ENCODE measurements at regions not wholly inside any gene's neighbourhood (a gene's known extent, or its start where the extent isn't known, plus 50 kb on each side); places are given as distances from the start of the nearest gene placed in this dataset.

GRCh38 chr9:78896479-78896878 is 599.6 kb downstream of the PSAT1 start:
- no peaks in the 10 kb centered on the region for H3K79me2 ChIP-seq (ENCODE audit: insufficient read depth)
- H3K4me3 ChIP-seq, result no peak overlapping the region
- H2AFZ ChIP-seq, result no peak overlapping the region
- no peaks in the 10 kb centered on the region for H3K36me3 ChIP-seq (ENCODE audit: low read depth)
- H3K9ac ChIP-seq, result no peak overlapping the region
- H4K20me1 ChIP-seq (ENCODE audit: insufficient read depth), result no peaks in the 10 kb centered on the region
- no peaks in the 10 kb centered on the region for H3K27me3 ChIP-seq (replicated peaks; ENCODE audit: insufficient read depth)
- H3K4me2 ChIP-seq (ENCODE audit: unreplicated experiment), result no peak overlapping the region
- H3K4me1 ChIP-seq (ENCODE audit: insufficient read depth), result peaks cover 24% of the 10 kb centered on the region
- no peak for TF ChIP-seq EZH2 (IDR thresholded peaks at IDR 0.05; ENCODE audit: insufficient read depth, poor library complexity, severe bottlenecking)
- no peak for TF ChIP-seq EZH2phosphoT487 (IDR thresholded peaks at IDR 0.05; ENCODE audit: insufficient read depth, low read depth)
- WGBS, 2 experiments (ENCODE audit: low coverage in 1 of 2, low lambda C conversion rate in 2 of 2, missing lambda C conversion rate in 2 of 2), result 90 to 100% methylated on average over 1 of the region's 1 CpG
- in situ Hi-C loops (cut with MboI), result no loop called here
- H3K9me2 ChIP-seq (ENCODE audit: insufficient read depth), result no peaks in the 10 kb centered on the region
- DNase-seq, result no peak
- no peak overlapping the region for H3K27ac ChIP-seq
- no peaks in the 10 kb centered on the region for H3K9me3 ChIP-seq (ENCODE audit: low read depth)
- 0 out of 2 replicates have a peak, but pooled peaks cover 7% of the 10 kb centered on the region for H3F3A ChIP-seq (ENCODE audit: insufficient read depth)

GRCh38 chr9:78898234-78898633 is 601.3 kb downstream of the PSAT1 start:
- WGBS, 2 experiments (ENCODE audit: low coverage in 1 of 2, low lambda C conversion rate in 2 of 2, missing lambda C conversion rate in 2 of 2), result 90 to 95% methylated on average over 1 of the region's 1 CpG
- Histone ChIP-seq H3K9me3 (ENCODE audit: low read depth) (no peaks in the 10 kb centered on the region), H3F3A (ENCODE audit: insufficient read depth) (0 out of 2 replicates have a peak, but pooled peaks cover 6% of the 10 kb centered on the region), H3K9me2 (ENCODE audit: insufficient read depth) (no peaks in the 10 kb centered on the region), H3K79me2 (ENCODE audit: insufficient read depth) (no peaks in the 10 kb centered on the region), H3K36me3 (ENCODE audit: low read depth) (no peaks in the 10 kb centered on the region), H4K20me1 (ENCODE audit: insufficient read depth) (no peaks in the 10 kb centered on the region), H3K9ac (no peak overlapping the region), H3K27ac (no peak overlapping the region), H2AFZ (no peak overlapping the region), H3K4me3 (no peak overlapping the region), H3K4me1 (ENCODE audit: insufficient read depth) (peaks cover 24% of the 10 kb centered on the region), H3K4me2 (ENCODE audit: unreplicated experiment) (no peak overlapping the region), H3K27me3 (replicated peaks; ENCODE audit: insufficient read depth) (no peaks in the 10 kb centered on the region)
- DNase-seq, result peak; percentile 40
- no peak for TF ChIP-seq EZH2 (IDR thresholded peaks at IDR 0.05; ENCODE audit: insufficient read depth, poor library complexity, severe bottlenecking)
- TF ChIP-seq EZH2phosphoT487 (IDR thresholded peaks at IDR 0.05; ENCODE audit: insufficient read depth, low read depth), result no peak
- in situ Hi-C loops (cut with MboI), result no loop called here

- H2AFZ ChIP-seq, result no peak overlapping the region
These were observed 602.1 kb downstream of the PSAT1 start for GRCh38 chr9:78899006-78899405.

GRCh38 chr9:78900500-78900899 is 603.6 kb downstream of the PSAT1 start:
- no peaks in the 10 kb centered on the region for H3F3A ChIP-seq (ENCODE audit: insufficient read depth)
- H3K4me1 ChIP-seq (ENCODE audit: insufficient read depth), result peaks cover 9% of the 10 kb centered on the region
- no peaks in the 10 kb centered on the region for H3K79me2 ChIP-seq (ENCODE audit: insufficient read depth)
- H3K4me3 ChIP-seq, result no peak overlapping the region
- H2AFZ ChIP-seq, result no peak overlapping the region
- H3K27me3 ChIP-seq (replicated peaks; ENCODE audit: insufficient read depth), result no peaks in the 10 kb centered on the region
- H3K9me2 ChIP-seq (ENCODE audit: insufficient read depth), result no peaks in the 10 kb centered on the region
- no peak for DNase-seq
- no peak overlapping the region for H3K9ac ChIP-seq
- H3K9me3 ChIP-seq (ENCODE audit: low read depth), result no peaks in the 10 kb centered on the region
- H3K4me2 ChIP-seq (ENCODE audit: unreplicated experiment), result no peak overlapping the region
- 88 to 95% methylated on average over 1 of the region's 1 CpG for WGBS, 2 experiments (ENCODE audit: low coverage in 1 of 2, low lambda C conversion rate in 2 of 2, missing lambda C conversion rate in 2 of 2)
- no peak overlapping the region for H3K27ac ChIP-seq
- H3K36me3 ChIP-seq (ENCODE audit: low read depth), result no peaks in the 10 kb centered on the region
- in situ Hi-C loops (cut with MboI), result no loop called here
- no peaks in the 10 kb centered on the region for H4K20me1 ChIP-seq (ENCODE audit: insufficient read depth)
- TF ChIP-seq EZH2 (IDR thresholded peaks at IDR 0.05; ENCODE audit: insufficient read depth, poor library complexity, severe bottlenecking) (no peak), EZH2phosphoT487 (IDR thresholded peaks at IDR 0.05; ENCODE audit: insufficient read depth, low read depth) (no peak)

More at GRCh38 chr9:78899006-78899405, 602.1 kb downstream of the PSAT1 start:
- H3K27ac ChIP-seq, result no peak overlapping the region
- H3K36me3 ChIP-seq (ENCODE audit: low read depth), result no peaks in the 10 kb centered on the region
- H3K9ac ChIP-seq, result no peak overlapping the region
- H3K4me1 ChIP-seq (ENCODE audit: insufficient read depth), result peaks cover 16% of the 10 kb centered on the region
- DNase-seq, result no peak
- no peaks in the 10 kb centered on the region for H3K79me2 ChIP-seq (ENCODE audit: insufficient read depth)
- H3K9me3 ChIP-seq (ENCODE audit: low read depth), result no peaks in the 10 kb centered on the region
- no peaks in the 10 kb centered on the region for H3K27me3 ChIP-seq (replicated peaks; ENCODE audit: insufficient read depth)
- H3K9me2 ChIP-seq (ENCODE audit: insufficient read depth), result no peaks in the 10 kb centered on the region
- no peak for TF ChIP-seq EZH2phosphoT487 (IDR thresholded peaks at IDR 0.05; ENCODE audit: insufficient read depth, low read depth)
- TF ChIP-seq EZH2 (IDR thresholded peaks at IDR 0.05; ENCODE audit: insufficient read depth, poor library complexity, severe bottlenecking), result no peak
- in situ Hi-C loops (cut with MboI), result no loop called here
- H3K4me2 ChIP-seq (ENCODE audit: unreplicated experiment), result no peak overlapping the region
- no peaks in the 10 kb centered on the region for H4K20me1 ChIP-seq (ENCODE audit: insufficient read depth)
- 86 to 87% methylated on average over 6 of the region's 6 CpGs for WGBS, 2 experiments (ENCODE audit: low coverage in 1 of 2, low lambda C conversion rate in 2 of 2, missing lambda C conversion rate in 2 of 2)
- H3F3A ChIP-seq (ENCODE audit: insufficient read depth), result no peaks in the 10 kb centered on the region
- H3K4me3 ChIP-seq, result no peak overlapping the region

- WGBS, 2 experiments (ENCODE audit: low coverage in 1 of 2, low lambda C conversion rate in 2 of 2, missing lambda C conversion rate in 2 of 2), result 86 to 92% methylated on average over 2 of the region's 2 CpGs
- no peak overlapping the region for H3K4me3 ChIP-seq
- no peaks in the 10 kb centered on the region for H4K20me1 ChIP-seq (ENCODE audit: insufficient read depth)
- H3K79me2 ChIP-seq (ENCODE audit: insufficient read depth), result no peaks in the 10 kb centered on the region
- peaks cover 9% of the 10 kb centered on the region for H3K4me1 ChIP-seq (ENCODE audit: insufficient read depth)
- no peaks in the 10 kb centered on the region for H3K9me3 ChIP-seq (ENCODE audit: low read depth)
- no peaks in the 10 kb centered on the region for H3K9me2 ChIP-seq (ENCODE audit: insufficient read depth)
- H3K4me2 ChIP-seq (ENCODE audit: unreplicated experiment), result no peak overlapping the region
- H3K27me3 ChIP-seq (replicated peaks; ENCODE audit: insufficient read depth), result no peaks in the 10 kb centered on the region
- TF ChIP-seq EZH2 (IDR thresholded peaks at IDR 0.05; ENCODE audit: insufficient read depth, poor library complexity, severe bottlenecking) (no peak), EZH2phosphoT487 (IDR thresholded peaks at IDR 0.05; ENCODE audit: insufficient read depth, low read depth) (no peak)
- no peaks in the 10 kb centered on the region for H3K36me3 ChIP-seq (ENCODE audit: low read depth)
- no peak overlapping the region for H3K27ac ChIP-seq
- in situ Hi-C loops (cut with MboI), result no loop called here
- H2AFZ ChIP-seq, result no peak overlapping the region
- no peak for DNase-seq
- H3F3A ChIP-seq (ENCODE audit: insufficient read depth), result no peaks in the 10 kb centered on the region
- no peak overlapping the region for H3K9ac ChIP-seq
These were observed 605.1 kb downstream of the PSAT1 start for GRCh38 chr9:78902051-78902450.

Measured in GM23248 (cell line).